ENCODE measurements at regions not wholly inside any gene's neighbourhood (a gene's known extent, or its start where the extent isn't known, plus 50 kb on each side); places are given as distances from the start of the nearest gene placed in this dataset.
"Not testable (repeated sequence)": the region's sequence is repeated elsewhere in the genome, so short reads cannot be mapped to it uniquely, and the experiment has no call there.

DNA sequence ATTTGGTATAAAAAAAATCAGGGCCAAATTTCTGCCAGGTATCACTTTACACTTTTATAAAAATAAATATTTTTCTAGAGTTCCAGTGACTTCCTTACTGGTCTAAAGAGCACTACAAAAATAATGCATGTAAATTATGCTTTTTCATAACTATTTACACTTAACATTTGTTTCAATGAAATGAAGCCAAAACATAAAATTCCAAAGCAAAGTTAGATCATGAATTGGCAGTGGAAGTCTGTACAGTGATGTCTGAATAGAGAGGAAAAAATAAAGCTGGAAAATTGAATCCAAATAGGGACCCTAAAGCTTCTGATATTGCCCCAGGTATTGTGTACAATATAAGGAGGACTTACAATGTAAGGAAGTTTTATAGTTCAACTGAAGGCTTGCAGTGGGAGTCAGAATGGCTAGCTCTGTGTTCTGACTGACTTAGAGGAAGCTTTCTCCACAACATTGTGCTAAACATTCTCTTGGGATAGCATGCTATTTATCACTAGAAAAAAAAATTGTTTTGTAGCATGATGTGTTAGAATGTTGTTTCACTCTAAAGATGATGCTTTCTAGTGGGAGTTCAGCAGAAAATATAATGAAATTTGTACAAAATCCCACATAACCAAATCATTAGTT is 288.2 kb upstream of the UGT8 start:
- no peak for DNase-seq

DNA sequence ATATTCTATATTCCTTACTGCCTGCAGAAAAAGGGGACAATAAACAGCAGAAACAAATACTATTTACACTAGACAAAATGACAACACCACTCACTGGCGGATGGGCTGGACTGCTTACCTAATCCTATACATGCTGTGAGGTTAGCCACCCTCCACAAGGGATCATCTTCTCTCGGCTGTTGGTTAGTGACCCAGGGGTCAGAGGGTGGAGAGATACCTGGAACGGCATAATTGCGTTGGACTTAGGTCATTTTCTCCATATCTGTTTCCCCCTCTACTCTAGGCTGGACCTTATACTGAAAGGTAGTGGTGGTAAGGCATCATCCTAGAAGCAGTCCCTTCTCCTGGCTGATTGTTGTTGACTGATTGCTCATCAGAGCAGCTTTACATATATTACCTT is 286.8 kb upstream of the UGT8 start:
- DNase-seq = no peak

DNA sequence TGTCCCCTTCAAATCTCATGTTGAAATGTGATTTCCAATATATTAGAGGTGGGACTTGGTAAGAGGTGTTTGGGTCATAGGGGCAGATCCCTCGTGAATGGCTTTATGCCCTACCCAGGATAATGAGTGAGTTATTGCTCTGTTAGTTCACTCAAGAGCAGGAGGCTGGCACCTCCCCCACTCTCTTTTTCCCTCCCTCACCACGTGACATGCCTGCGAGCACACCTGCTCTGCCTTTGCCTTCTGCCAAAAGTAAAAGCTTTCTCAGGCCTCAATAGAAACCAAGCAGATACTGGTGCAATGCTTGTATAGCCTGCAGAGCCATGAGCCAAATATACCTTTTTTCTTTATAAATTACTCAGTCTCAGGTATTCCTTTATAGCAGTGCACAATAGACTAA is 286.3 kb upstream of the UGT8 start:
- no peak for DNase-seq

DNA sequence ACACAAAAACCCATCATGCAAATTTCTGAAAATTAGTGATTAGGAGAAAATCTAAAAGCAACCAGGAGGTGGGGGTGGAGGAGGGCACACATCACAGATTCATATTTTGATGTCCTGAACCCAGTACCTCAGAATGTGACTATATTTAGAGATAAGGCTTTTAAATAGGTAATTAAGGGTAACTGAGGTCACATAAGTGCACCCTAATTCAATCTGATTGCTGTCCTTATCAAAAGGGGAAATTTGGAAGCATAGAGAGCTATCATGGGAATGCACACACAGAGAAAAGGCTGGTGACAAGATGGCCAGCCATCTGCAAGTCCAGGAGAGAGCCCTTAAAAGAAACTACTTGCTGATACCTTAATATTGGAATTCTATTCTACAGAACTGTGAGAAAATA is 281.8 kb upstream of the UGT8 start:
- no peak for DNase-seq

DNA sequence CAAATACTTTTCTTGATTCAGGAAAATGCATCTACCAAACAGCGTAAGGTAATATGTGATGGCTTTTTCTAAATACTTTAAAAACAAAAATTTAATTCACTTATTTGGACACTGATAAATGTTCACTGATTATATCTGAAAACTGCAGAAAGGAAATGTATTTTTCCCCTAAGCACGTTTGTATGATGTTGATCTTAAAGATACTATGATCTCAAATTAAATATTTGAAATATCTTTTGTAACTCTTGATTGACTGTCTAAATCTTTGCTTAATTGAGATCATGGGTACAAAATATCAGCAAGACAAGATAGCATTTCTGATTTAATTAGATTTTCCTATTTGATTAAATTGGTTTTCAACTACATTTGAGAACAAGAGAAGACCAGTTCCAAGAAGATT is 281.0 kb upstream of the UGT8 start:
- no peak for DNase-seq

DNA sequence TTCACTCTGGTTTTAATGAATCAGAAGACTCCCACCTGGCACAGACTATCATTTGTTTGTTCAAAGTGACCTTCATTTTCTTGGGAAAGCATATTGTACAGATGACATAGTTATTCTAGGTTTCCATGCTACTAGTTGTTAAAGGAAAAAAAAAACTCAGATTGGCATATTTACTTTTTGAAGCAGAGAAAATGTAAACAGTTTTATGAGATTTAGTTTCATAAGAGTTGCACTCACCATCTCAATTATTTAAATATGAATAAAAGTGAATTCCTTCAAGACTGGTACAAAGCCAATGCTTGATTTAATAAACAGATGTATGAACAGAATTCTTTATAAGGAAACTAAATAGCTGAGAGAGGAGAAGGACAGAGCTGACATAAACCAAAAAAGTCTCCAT is 280.3 kb upstream of the UGT8 start:
- DNase-seq = no peak

DNA sequence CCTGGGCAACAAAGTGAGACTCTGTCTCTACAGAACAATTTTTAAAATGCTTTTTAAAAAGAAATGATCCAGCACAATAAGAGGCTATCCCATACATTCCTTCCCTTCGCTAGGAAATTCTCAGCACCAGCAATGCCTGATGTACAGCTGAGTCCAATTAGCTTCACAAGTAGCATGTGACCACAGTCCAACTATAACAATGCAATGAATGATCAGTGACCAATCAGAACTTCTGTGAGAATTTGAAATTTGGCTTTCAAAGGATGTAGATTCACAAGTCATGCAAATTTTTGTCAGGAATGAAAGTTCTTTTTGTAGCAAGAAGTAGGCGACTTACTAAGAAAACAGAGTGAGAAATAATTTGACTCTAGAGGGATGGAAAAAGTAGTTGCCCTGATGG is 278.5 kb upstream of the UGT8 start:
- no peak for DNase-seq

DNA sequence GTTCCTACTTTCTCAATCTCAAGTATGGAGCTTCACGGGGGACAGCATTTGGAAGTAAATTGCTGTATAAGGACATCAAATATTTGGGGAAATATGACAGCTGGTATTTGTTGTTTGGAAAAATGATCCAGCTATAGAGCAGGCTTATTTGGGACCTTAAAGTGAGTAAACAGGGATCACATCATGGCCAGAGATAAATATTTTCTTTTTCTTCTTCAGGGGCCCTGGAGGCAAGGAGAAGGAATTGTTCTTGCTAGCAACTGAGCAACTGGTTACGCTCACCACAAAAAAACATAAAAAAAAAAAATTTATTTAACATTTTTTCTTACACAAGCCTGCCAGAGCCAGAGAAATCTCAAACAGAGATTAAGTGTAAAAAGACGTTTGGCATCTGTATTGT is 277.2 kb upstream of the UGT8 start:
- DNase-seq = no peak

DNA sequence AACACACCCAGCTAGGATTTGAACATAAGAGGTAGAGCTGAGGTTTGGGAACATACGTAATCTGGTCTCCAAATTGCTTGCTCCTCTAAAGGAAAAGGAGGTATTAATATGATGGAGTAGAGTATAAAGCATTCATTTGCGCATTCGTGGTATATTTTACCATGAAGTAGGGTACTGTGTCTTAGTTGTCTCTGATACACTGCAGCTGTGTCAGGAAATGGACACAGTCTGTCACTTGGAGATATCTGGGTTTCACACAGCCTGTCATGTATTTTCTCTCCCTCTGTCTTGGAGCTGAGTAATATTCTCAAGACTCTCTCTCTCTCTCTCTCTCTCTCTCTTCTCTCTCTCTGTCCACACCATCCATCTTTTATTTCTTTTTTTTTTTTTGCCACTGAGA is 274.8 kb upstream of the UGT8 start:
- DNase-seq = no peak

DNA sequence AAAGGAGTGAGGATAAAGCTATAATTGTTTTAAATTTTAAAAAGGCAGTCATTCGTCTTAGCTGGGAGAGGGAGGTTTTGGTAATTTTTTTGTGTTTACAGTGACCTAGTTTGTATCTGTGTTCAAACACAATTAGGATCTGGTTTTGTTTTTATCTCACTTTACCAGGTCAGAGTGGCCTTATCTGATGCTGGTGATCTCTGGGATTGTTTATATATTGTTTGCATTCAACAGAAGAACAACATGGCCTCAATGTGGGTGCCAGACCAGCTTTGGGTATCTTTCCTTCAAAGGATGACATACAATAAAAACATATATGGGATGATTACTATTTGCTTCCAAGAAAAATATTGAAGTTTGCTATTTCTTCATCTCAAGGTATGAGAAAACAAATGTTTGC is 272.2 kb upstream of the UGT8 start:
- DNase-seq = no peak

DNA sequence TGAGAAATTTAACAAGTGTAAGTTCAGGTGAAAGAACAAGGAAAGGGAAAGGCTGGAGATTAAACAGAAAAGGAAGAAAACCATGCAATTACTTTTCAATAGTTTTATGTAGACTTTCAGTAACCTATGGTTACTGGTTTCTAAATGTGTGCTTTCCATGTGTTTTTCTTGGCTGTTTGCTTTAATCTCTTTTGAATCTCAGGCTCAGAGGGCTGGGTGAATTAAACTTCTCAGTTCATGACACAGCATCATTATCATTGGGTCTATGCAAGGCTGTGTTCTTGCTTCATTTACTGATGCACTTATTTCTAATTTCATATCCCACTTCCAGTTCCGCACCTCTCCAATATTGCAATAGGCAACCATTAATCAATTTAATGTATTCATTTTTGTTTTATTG is 266.5 kb upstream of the UGT8 start:
- no peak for DNase-seq

DNA sequence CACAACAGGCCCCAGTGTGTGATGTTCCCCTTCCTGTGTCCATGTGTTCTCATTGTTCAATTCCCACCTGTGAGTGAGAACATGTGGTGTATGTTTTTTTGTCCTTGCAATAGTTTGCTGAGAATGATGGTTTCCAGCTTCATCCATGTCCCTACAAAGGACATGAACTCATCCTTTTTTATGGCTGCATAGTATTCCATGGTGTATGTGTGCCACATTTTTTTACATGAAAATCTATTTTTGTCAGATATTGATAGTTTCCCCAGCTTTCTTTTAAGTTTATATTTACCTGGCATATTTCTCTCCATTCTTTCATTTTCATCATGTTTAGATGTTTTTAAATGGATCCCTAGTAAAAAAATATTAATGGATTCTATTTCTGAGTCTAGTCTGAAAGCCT is 264.2 kb upstream of the UGT8 start:
- not testable (repeated sequence) for DNase-seq

DNA sequence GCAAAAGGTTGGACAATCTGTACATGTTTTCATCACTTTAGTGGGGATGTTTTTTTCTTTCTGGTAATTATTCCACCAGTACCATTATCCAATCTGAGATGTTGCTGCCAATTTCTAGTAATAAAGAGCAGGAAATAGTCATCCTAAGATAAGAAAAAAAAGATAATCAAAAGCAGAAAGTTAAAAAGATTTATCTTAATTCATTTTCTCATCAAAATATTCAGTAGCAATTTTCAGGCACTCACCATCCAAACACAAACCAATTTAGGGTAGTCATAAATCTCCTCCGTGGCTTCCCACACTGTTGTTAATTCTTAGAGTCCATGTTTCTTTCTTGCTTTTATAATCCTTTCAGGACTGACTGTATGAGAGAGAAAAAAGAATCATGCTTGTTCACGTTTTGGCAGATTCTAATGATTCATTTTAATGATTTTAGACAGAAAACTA is 263.7 kb upstream of the UGT8 start:
- no peak for DNase-seq

DNA sequence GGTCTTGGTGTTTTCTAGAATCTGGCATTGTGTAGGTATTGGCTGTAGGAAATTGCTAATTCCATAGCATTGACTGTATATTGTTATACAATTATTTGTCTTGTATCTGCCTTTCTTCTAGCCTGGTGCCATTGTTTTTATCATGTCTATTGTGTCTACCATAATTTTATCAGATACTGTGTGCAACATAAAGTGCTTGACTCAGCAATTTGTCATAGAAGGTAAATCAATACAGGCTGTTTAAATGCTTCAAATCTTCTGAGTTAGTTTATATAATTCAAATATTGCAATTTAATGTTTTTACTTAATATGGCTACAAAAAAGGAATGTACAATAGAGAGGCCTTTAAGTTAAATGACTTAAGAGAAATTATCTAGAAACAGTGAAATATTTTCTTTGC is 263.3 kb upstream of the UGT8 start:
- no peak for DNase-seq

DNA sequence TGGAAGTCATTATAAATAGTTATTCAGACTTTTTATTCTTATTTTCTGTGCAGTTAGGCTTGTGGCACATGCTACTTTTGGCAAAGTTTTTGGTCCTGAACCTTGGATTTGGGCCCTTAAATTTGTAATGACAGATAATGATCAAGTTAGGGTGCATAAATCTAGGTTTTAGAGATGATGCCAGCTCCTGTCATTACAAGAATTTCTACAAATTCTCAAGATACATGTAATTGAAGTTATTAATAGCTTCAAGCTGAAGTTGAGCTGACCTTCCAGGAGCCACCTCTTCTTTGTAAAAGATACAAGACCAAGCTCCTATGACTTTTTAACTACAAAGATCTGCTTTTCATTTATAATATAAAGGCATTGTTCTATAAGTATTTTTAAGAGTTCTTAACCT is 255.6 kb upstream of the UGT8 start:
- no peak for DNase-seq

DNA sequence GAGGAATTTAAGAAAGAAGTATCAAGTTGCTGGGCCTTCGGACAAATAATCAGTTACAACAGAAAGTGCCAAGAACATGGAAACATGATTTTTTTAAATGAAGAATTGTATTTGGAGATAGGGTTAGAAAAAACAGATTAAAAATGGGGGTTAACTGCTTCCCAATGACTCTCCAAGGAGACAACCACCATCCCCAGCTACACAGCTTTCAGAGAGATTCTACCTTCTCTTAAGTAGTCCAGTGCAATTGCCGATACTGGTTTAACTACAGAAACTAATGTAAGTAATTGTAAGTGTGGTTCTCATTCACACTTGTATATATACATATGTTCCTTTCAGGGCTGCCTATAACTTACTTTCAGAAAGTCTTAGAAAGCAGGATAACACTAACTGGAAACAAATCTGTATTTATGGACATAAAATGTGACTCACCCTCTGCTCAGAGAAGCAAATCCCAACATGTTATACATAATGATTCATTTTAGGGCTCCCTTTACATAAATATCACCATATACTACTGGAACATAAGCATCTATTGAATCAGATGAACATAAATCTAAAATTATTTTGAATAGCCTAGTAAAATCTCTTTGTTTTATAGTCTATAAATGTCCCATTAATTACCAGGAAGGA is 248.9 kb upstream of the UGT8 start:
- no peak for DNase-seq

DNA sequence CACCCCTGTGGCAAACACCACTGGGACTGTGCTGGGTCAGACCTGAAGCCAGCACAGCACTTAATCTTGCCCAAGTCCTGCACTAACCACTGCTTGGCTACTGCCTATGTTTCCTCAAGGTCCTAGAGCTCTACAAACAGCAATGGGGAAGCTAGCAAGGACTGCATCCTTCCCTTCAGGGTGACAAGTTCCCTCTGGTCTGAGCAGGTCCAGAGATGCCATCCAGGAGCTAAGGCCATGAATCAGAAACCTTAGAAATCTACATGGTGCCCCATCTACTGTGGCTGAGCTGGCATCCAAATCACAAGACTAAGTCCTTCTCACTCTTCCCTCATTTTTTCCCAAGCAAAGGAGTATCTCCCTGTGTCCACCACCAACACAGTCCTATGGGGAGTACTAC is 239.7 kb upstream of the UGT8 start:
- no peak for DNase-seq

DNA sequence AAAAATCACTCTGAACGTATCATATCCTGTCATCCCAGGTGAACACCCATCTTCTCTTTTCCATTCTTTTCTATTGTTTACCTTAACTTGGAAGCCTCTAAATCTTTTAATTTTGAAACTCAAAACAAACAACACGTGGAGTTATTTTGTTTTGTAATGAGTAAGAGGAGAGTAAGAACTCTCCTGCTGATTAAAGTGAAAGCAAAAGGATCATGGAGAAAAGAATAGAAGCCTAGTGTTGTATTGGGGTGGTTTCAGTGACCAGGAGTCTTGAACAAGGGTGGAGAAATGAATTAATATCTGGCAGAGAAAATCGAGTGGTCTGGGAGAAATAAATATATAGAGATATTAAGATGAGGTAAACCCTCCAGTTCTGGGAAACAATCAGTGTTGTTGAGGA is 237.4 kb upstream of the UGT8 start:
- DNase-seq = no peak

DNA sequence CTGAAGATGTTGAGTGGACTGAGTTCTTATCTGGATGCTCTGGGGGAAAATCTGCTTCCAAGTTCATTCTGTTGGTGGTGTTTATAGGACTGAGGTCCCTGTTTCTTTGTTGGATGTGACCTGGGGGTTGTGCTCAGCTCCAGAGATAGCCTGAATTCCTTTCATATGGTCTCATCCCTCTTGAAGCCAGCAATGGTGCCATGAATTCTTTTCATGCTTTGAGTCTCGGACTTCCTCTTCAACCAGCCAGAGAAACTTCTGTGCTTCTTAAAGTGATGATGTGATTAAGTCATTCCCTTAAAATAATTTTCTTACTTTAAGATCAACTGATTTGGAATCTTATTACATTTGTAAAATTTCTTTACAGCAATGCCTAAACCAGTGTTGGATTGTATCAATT is 233.8 kb upstream of the UGT8 start:
- DNase-seq = no peak

DNA sequence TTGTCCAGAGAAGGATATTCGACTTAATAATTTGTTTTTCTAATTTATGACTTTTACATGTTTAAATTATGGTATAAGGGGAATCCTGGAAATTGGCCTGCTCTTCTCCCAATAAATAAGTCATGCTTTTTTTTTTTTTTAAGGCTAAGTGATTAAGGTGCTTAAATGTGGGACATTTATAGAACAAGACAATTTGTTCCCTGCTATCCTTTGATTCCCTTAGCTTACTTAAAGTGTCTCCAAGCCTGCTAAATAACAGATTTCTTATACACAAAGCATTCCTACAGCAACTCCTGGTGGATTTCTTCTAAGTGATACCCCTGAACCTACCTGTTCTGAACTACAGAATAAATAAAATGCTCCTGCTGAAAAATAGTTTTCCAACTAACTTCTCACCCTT is 233.0 kb upstream of the UGT8 start:
- DNase-seq = no peak

DNA sequence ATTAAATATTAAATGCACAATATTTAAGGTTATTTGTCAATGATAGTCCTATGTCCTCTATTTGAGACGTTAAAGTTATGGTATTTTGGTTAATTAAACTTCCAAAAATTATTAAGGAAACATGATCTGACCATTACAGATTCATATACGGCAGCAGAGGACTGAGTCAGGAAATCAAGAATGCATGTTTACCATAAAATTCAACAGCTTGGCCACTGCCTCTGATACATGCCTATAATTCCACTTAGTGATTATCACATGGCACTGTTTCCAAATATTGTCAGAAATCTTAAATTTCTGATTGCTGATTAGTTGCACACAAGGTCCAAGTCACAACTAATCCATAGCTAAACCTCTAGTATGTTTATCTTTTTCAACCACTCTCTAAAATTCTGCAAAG is 232.2 kb upstream of the UGT8 start:
- DNase-seq = no peak

DNA sequence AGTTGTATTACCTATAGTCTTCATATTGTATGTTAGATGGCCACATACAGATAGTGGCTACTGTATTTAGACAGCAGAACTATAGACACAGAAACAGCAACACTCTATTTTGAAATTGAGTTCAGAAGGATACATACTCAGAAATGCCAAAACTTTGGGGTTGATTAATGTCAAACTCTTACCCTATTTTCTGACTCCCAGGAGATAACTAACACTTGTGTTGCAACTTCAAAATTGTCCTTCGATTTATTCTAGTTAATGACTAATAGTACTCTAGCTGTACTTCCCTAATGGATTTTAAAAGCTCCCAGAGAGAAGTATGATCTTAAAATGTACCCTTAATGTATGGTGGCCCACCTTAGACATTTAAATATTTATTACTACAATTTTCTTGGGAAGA is 229.9 kb upstream of the UGT8 start:
- no peak for DNase-seq

DNA sequence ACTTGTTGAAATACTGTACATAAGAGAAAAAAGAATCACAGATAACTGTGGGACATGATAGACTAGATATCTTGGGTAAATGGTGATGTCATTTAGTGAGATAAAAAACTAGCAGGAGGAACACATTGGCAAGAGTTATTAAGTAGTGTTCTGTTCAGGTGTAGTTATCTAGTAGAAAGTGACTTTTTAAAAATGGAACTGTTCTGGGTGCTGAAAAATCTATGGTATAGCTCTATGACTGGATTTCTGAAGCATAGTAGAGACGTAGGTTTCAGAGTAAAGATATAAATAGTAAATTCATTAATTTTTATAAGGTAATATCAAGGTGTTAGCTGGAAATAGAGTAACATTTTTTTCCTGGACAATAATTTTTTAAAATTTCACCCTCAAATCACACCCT is 225.1 kb upstream of the UGT8 start:
- no peak for DNase-seq

DNA sequence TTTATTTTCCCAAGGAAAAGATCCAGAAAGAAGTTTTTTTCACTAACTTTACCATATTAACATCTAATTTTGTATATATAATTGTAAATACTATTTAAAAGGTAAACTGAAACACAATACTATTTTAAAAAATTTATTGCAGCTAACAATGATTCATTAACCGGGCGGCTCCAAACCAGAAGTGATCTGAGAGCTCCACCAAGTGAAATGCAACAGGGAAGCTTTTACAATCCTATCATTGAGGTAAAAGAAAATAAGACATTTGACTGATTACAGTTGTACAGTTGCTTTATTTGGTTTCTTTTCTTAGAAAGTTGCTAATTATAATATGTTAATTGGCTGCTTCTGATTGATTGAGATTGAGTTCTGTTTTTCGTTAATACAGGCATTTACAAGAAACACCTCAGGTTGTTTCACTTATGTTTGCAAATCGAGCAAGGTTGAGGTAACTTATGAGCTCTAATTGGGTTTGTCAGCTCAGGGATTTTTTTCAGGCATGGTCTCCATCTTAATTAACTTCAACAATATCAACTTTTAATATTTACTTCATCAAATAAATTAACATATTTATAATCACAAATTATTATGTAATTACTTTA is 220.2 kb upstream of the UGT8 start:
- no peak for DNase-seq

DNA sequence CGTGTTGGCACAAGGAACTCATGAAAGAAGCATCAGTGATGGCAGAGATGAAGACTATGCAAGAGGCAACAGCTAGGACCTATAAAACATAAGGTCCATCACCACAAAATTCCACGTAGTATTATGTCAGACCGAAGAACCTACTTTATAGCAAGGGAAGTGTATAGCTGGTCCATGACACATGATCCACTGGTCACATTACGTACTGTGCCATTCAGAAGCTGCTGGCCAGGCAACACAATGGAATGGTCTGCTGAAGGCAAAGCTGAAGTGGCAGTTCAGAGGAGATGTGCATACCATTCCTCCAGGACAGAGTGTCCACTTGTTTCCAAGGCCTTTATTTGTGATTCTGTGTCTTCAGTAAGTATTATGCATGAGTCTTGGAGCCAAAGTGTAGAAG is 215.5 kb upstream of the UGT8 start:
- no peak for DNase-seq

All from DMS 273 treated with DMSO at 0.1 percent for 48 hours (cell line).